Esophagus (tissue), 2 donors: ENCODE measurements at regions not wholly inside any gene's neighbourhood (a gene's known extent, or its start where the extent isn't known, plus 50 kb on each side); places are given as distances from the start of the nearest gene placed in this dataset.
"Not testable (repeated sequence)": the region's sequence is repeated elsewhere in the genome, so short reads cannot be mapped to it uniquely, and the experiment has no call there.

ENCODE experiments used
- H3K27ac ChIP-seq, 2 donors: one replicate each; pipeline ENCODE4 v1.5.1; 2013; ENCODE audit warnings: low read depth in 2 of 2, mild to moderate bottlenecking in 2 of 2, inconsistent platforms in 1 of 2, low read length in 1 of 2, moderate library complexity in 1 of 2
- H3K27me3 ChIP-seq, 2 donors: one replicate each; pipeline ENCODE4 v1.6.1; 2013; ENCODE audit warnings: low read length in 2 of 2, control low read depth in 1 of 2, mild to moderate bottlenecking in 1 of 2; ENCODE audit not compliant: insufficient read depth in 2 of 2, control insufficient read depth in 1 of 2
- H3K36me3 ChIP-seq, 2 donors: one replicate each; pipeline ENCODE4 v1.6.1; 2013; ENCODE audit warnings: low read length in 1 of 2; ENCODE audit not compliant: control insufficient read depth in 2 of 2, insufficient read depth in 2 of 2
- H3K4me1 ChIP-seq, 2 donors: one replicate each; pipeline ENCODE4 v1.6.1; 2013; ENCODE audit warnings: low read length in 1 of 2; ENCODE audit not compliant: control insufficient read depth in 2 of 2, insufficient read depth in 2 of 2
- H3K4me3 ChIP-seq, 2 donors: one replicate each; pipeline ENCODE4 v1.5.1; 2013; ENCODE audit warnings: low read length in 2 of 2, mild to moderate bottlenecking in 2 of 2, low read depth in 1 of 2, moderate library complexity in 1 of 2
- H3K9me3 ChIP-seq, 2 donors: one replicate each; pipeline ENCODE4 v1.6.1; 2013; ENCODE audit warnings: mild to moderate bottlenecking in 2 of 2, low read depth in 1 of 2, low read length in 1 of 2, moderate library complexity in 1 of 2; ENCODE audit not compliant: control insufficient read depth in 2 of 2, insufficient read depth in 1 of 2
- whole genome bisulfite sequencing, 2 donors: extraction: QIAGEN DNeasy Blood & Tissue Kit; methylation state at CpG; one replicate each; pipeline ENCODE4 v1.1.7; 2013; 5-methylcytosine and 5-hydroxymethylcytosine counted together
- donor health status: healthy with polysubstance abuse.
- donor health status: Bipolar disorder and iron deficiency.

DNA sequence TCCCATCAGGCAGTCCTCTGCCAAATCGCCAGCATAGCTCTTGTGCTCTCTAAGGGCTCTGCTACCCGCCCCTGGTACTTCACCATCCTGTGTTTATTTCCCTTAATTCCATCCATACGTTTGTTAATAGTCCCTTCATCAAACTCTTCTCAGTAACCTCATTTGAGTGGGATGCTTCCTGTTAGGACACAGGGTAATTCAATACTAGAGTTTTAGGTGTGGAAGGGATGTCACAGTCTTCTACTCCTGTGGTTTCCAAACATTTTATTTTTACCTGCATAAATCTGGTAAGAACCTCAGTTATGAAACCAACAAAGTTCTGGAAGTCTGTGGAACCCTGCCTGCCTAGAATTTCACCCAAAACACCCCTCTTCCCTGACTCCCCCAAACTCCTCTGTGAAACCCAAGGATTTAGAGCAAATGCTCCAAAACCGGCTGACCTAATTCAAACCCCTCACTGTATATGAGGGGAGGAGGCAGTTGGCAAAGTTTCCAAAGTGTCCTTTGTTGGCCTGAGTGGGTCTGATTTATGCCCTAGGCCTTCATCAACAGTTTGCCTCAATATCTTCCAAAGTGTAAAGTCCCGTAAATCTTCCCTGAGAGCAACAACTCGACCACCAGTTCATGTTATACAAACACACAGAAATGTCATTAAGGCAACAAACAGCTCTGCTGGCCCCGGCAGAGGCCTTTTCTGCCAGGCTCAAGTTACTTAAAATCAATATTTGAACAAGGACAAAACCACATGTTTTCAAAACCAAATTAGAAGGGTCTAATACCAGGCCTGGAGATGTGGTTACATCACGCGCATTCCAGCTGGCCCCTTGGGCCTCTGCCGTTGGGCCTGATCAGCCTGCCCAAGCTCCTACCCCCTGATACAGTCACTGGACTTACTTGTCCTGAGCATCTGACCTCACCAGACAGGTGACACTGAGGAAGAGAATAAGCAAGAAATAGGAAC, 82.4 kb upstream of the FGGY start:
- H3K27me3 ChIP-seq, result no peaks in the 10 kb centered on the region
- no peak overlapping the region for H3K27ac ChIP-seq
- WGBS, 2 donors, result 67 to 74% methylated on average over 10 of the region's 10 CpGs
- no peaks in the 10 kb centered on the region for H3K9me3 ChIP-seq
- no peaks in the 10 kb centered on the region for H3K36me3 ChIP-seq
- peaks cover 0 to 3% of the 10 kb centered on the region in 2 donors for H3K4me1 ChIP-seq
- no peak overlapping the region for H3K4me3 ChIP-seq

DNA sequence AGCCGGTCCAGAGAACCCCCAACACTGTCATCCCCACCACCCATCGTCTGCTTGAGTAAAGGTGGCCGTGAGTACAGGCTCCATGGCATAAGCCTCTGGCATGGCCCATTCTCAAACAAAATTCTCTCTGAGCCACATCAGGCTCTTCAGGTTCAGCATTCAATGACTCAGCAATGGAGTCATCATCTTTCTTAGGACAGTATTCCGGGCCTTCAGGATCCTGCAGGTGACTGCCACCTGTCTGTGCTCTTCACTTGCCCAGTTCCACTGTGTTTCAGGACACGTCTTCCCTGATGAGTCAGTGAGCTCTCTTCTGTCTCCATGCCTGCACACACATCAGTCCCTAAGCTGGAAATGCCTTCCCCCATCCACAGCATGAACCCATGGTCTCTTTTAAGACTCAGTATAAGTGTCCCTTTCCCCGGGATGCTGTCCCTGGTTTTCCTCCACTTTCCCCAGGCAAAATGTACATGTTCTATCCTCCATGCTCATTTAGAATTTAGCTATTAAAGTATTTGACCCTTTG, 81.1 kb upstream of the FGGY start:
- Histone ChIP-seq H3K9me3 (no peaks in the 10 kb centered on the region), H3K4me1 (peaks cover 0 to 3% of the 10 kb centered on the region in 2 donors), H3K27me3 (no peaks in the 10 kb centered on the region), H3K4me3 (no peak overlapping the region), H3K27ac (no peak overlapping the region), H3K36me3 (no peaks in the 10 kb centered on the region)
- WGBS, 2 donors, result 85 to 89% methylated on average over 6 of the region's 6 CpGs

DNA sequence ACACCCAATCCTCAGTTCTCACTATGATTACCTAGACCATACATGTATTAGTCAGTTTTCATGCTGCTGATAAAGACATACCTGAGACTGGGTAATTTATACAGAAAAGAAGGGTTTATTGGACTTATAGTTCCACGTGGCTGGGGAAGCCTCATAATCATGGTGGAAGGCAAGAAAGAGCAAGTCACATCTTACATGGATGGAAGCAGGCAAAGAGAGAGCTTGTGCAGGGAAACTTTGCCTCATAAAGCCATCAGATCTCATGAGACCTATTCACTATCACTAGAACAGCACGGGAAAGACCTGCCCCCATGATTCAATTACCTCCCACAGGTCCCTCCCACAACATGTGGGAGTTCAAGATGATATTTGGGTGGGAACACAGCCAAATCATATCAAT, 79.5 kb upstream of the FGGY start:
- H3K36me3 ChIP-seq, H3K9me3 ChIP-seq, H3K4me1 ChIP-seq, H3K27ac ChIP-seq, H3K27me3 ChIP-seq, H3K4me3 ChIP-seq: not testable (repeated sequence)
- WGBS, 2 donors, result 61 to 84% methylated on average over 2 of the region's 2 CpGs

DNA sequence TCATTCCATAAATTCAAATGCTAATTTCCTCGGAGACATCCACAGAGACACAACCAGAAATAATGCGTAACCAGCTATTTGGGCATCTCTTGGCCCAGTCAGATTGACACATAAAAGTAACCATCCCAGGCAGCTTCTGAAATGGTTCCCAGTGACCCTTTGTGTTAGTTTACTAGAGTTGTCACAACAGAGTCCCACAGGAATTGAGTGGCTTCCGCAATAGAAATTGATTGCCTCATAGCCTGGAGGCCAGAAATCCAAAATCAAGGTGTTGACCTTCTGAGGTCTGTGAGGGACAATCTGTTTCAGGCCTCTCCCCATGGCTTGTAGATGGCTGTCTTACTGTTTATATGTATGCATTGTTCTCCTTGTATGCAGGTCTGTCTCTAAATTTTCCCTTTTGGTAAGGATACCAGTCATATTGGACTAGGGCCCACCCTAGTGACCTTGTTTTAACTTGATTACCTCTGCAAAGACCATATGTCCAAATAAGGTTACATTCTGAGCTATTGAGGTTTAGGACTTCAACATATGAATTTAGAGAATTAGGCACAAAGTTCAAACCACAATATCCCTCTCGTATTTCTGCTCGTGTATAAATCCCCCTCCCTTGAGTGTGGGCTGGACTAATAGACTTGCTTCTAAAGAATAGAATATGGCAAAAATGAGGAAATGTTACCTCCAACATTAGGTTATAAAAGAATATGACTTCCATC, 78.2 kb upstream of the FGGY start:
- no peaks in the 10 kb centered on the region for H3K27me3 ChIP-seq
- H3K4me3 ChIP-seq, result no peak overlapping the region
- no peaks in the 10 kb centered on the region for H3K36me3 ChIP-seq
- peaks cover 0 to 3% of the 10 kb centered on the region in 2 donors for H3K4me1 ChIP-seq
- 77 to 86% methylated on average over 5 of the region's 5 CpGs for WGBS, 2 donors
- H3K27ac ChIP-seq, result no peak overlapping the region
- no peaks in the 10 kb centered on the region for H3K9me3 ChIP-seq

DNA sequence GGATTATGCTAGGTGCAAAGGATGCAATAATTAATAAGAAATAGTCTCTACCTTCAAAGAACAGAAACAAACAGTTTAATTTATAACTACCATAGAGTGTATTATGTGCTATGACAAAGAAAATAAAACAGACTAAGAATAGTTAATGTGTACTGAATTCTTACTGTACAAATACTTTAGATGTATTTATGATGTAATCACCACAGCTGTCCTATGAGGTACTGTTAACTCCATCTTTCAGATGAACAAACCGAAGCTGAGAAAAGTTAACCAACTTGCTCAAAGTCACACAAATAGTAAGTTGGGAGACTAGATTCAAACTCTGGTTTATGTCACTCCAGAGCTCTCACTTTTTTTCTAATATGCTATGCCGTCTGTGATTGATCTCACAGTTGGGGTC, 77.0 kb upstream of the FGGY start:
- 82 to 84% methylated on average over 2 of the region's 2 CpGs for WGBS, 2 donors
- H3K4me1 ChIP-seq, result peaks cover 0 to 3% of the 10 kb centered on the region in 2 donors
- no peak overlapping the region for H3K27ac ChIP-seq
- no peaks in the 10 kb centered on the region for H3K36me3 ChIP-seq
- no peak overlapping the region for H3K4me3 ChIP-seq
- no peaks in the 10 kb centered on the region for H3K9me3 ChIP-seq
- H3K27me3 ChIP-seq, result no peaks in the 10 kb centered on the region

DNA sequence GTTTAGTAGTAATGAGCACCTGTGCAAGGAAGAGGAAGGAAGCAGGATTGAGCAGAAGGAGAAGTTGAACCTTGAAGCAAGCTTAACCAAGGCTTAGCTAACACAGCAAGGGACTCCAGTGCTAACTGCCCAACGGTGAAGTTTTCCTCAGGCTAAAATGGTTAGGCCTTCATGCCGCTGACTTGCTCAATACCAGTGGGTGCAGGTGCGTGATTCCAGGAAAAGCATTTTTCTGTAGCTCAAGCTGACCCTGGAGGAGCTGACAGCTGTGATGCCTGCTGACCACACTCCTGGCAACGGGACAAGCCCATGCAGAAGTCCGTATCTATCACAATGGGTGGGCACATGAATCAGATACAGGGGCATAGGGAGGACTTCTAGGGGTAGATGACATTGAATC, 76.5 kb upstream of the FGGY start:
- no peaks in the 10 kb centered on the region for H3K27me3 ChIP-seq
- no peaks in the 10 kb centered on the region for H3K9me3 ChIP-seq
- H3K27ac ChIP-seq, result no peak overlapping the region
- H3K36me3 ChIP-seq, result no peaks in the 10 kb centered on the region
- 75 to 77% methylated on average over 5 of the region's 5 CpGs for WGBS, 2 donors
- H3K4me1 ChIP-seq, result peaks cover 0 to under 1% of the 10 kb centered on the region in 2 donors
- H3K4me3 ChIP-seq, result no peak overlapping the region

DNA sequence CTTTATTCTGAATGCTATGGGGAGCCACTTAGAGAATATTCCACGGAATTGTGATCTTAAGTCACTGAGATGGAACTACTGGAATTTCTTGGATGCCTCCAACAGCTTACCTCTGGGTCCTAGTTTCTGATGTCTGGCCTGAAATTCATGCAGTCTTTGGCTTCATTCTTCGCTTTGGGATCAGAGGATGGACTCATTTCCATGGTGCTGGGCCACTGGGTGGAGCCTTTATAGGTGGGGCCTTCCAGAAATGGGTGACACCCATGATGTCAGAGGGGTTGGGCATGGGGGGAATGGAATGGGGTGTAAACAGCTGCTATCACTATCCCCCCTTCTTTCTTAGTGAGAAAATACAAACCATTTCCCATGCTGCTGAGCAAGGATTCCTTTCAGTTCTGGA, 73.7 kb upstream of the FGGY start:
- H3K4me1 ChIP-seq, result no peaks in the 10 kb centered on the region
- H3K4me3 ChIP-seq, result no peak overlapping the region
- H3K27me3 ChIP-seq, result no peaks in the 10 kb centered on the region
- H3K36me3 ChIP-seq, result no peaks in the 10 kb centered on the region
- 79% methylated on average over 2 of the region's 2 CpGs for WGBS, 2 donors
- no peaks in the 10 kb centered on the region for H3K9me3 ChIP-seq
- H3K27ac ChIP-seq, result no peak overlapping the region

DNA sequence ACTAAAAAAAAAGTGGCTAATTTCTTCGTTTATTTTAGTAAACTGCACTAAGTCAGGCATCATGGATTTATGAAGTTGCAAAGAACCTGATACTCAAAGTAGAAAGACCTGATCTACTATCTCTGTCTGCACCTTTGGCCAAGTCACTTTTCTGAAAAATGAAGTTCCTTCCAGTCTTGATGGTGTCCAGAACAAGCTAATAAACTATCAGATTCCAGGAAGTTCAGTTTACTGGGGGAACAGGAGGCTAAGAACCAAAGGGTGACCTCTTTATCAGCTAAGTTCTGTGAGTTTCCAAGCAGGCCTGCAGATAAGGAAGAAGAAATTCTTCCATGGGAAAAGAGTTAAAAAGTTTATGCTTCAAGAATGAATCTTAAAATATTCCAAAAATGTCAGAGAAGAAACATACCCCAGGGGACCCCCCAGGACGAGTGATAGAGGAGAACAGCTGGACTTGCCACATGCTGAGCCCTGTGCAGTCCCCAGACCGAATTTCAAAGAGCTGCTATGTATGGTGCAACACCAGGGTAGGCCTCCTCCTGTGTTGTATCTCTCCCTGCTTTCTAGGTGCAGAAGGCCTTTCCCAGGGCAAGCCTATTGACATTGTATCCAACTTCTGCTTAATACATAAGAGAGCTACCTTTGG, 72.8 kb upstream of the FGGY start:
- Histone ChIP-seq H3K4me3 (no peak overlapping the region), H3K4me1 (no peaks in the 10 kb centered on the region), H3K9me3 (no peaks in the 10 kb centered on the region), H3K36me3 (no peaks in the 10 kb centered on the region), H3K27me3 (no peaks in the 10 kb centered on the region), H3K27ac (no peak overlapping the region)
- 55 to 62% methylated on average over 3 of the region's 3 CpGs for WGBS, 2 donors

DNA sequence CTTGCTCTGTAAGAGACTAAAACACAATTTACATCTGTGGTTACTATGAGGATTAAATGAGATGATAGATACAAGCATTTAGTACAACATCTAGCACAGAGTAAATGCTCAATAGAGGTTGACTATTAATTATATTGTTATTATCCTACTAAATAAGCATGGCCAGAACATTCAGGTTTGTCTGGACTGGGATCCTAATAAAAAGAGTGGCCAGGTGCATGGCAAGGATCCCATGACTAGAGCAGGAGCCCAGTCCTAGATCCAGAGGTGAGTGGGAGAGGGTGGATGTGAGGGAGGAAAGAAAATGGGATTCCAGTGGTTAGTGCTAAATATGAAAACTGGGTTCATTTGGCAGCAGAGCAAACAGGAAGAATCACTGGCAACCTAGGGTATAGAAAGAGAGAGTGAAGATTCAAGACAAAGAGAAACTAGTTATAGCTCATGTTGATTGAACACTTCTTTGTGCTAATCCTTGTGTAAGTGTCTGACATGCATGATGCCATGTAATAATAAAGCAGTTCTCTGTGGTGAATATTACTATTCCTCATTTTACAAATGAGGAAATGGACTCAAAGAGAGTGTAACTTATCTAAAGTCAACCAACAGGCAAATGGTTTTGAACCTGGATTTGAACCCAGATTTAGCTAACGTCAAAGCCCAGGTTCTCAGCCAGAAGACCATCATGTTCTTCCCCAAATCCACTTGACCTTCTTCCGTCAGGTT, 71.1 kb upstream of the FGGY start:
- H3K9me3 ChIP-seq, result no peaks in the 10 kb centered on the region
- no peak overlapping the region for H3K27ac ChIP-seq
- 88 to 96% methylated on average over 2 of the region's 2 CpGs for WGBS, 2 donors
- H3K27me3 ChIP-seq, result no peaks in the 10 kb centered on the region
- no peaks in the 10 kb centered on the region for H3K36me3 ChIP-seq
- no peaks in the 10 kb centered on the region for H3K4me1 ChIP-seq
- no peak overlapping the region for H3K4me3 ChIP-seq
